DMS153 treated with DMSO at 0.1 percent for 48 hours (cell line): ENCODE measurements at regions not wholly inside any gene's neighbourhood (a gene's known extent, or its start where the extent isn't known, plus 50 kb on each side); places are given as distances from the start of the nearest gene placed in this dataset.

Source experiments
- DNase-seq: peaks from one replicate; lab custom pipeline; 2025; ENCODE audit not compliant: unreplicated experiment; lab: John Stamatoyannopoulos, UW

DNA sequence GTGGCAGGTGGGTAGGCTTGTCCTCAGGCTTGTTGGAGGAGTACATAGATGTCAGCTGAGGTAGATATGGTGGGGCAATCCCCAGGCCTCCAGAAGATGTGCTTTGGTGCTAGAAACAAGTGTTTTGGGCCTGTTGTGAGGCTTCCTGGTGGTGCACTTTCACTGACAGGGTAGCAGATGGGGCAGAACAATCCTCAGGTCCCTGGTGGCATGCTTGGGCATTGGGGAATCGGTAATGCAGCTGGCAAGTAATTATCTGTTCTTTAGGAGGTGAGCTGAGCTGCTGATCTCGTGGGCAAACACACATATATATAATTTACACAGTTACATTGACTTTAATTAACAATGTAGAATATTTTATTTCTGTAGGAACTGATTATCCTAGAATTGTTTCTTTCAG lies 458.7 kb downstream of the BMP2 start:
- DNase-seq = no peak

DNA sequence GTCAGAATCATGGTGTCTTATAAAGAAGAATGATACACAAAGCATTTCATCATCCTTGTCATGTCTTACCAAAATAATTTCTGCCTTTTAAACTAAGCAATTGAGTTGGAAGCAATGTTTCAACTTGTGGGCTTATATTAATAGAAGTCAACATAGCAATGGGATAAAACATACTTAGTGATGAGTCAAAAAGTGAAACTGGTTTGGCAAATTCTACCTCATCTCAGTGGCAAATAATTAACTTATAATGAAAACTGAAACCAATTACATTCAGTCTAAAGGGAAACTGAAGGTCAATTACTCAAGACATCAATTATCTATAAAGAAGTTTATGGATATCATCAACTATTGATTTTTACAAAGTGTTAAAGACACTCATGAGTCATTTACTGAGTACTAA lies 463.8 kb downstream of the BMP2 start:
- no peak for DNase-seq

DNA sequence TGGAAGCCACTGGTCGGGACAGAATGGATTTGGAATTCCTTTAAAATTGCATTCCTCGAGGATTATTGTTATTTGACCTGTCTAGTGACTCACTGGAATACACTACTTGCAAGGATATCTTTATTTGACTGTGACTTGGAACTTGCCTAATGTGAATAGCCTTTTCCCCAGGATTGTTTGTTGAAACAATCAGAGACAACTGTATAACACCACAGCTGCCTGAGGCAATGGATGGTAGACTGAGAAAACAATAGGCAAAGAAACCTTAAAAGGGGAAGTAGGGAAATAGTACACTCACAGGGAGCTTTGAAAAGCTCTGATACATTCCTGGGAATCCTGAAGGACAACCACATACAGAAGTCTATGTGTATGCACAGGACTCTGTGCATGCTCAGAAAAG lies 465.3 kb downstream of the BMP2 start:
- no peak for DNase-seq

DNA sequence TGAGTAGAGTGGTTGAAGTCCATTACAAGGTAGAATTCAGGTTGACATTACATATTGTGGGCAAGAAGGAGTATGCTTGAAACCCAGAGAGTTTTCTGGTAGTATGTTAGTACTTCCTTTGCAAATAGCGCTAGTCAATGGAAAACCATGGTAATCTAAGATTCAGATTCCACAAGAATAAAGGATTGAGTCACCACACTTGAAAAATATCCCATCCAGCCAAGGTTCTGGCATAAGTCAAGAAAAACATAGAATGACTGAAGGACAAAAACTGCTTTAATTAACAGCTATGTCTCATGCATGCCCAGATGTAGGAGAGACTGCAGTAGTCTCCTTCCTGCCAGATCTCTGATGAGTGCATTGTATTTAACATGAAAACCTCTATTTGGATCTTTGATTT lies 469.8 kb downstream of the BMP2 start:
- DNase-seq = no peak

DNA sequence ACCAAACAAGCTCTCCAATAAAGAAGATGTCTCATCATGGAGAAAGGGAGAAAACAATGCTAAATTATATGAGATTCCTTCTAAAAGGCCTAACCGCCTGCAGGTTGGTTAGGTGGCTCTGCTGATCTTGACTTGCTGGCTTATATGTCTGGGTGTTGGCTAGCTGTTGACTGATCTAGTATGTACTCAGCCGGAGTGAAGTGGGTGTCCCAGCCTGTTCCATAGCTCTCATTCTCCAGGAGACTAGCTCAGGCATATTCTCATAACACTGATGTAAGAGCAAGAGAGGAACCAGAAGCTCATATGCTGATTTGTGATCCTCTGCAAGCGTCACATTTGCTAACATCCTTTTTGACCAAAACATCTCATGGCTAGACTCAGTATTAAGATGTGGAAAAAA lies 473.0 kb downstream of the BMP2 start:
- DNase-seq = no peak

DNA sequence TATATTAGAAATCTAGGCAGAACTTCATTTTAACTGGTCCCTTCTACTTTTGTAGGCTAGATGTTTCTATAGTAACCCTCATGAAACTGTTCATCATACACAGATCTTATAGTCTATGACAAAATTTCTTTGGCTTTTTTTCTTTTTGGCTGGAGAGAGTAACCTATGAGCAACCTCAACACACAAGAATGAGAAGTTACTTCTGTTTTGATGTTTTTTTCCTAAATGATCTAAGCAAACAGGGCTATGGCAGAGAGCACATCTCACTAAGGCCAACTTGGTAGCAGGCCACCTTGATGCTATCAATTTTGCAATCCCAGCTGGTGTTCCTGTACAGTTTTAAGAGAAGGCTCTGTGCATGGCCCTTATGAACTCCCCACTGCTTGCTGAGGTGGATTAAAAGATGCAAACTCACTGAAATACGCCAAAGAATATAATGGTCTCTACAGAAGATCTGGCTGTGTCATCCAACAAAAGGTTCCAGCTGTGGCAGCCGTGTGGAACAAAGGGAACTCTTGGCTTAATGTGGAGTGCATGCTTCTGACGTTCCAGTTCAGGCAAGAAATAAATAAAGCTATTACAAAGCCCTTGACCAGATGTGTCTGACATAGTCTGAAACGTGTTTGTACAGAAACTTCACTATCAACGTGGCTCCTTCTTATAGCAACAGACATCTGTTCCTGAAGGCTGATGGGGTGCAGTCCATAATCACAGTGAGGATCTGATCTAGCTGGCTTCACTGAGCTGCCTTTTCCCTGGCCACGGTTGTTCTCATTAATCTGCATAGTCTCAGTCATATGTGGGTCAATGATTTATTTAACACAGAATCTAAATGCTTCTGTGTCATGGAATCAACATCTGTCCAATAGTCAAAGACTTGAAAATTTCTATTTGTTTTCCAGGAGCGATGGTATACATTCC lies 481.1 kb downstream of the BMP2 start:
- no peak for DNase-seq

DNA sequence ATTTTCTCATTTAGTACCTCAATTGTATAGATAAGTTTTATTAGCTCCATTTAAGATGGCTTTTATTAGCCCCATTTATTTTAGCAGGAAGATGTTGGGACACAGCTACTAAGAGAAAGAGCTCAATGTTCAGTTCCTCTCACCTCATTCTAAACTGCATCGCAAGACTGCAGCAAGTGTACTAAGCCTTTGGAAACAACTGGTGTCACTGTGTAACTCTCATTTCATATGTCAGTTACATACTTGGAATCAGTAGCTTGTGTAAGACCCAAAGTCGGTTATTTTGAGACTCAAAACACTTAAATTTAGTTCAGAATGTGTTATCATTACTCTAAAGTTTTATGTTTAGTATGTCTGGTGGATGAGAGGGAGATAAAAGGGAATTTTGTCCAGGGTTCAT lies 482.9 kb downstream of the BMP2 start:
- no peak for DNase-seq

DNA sequence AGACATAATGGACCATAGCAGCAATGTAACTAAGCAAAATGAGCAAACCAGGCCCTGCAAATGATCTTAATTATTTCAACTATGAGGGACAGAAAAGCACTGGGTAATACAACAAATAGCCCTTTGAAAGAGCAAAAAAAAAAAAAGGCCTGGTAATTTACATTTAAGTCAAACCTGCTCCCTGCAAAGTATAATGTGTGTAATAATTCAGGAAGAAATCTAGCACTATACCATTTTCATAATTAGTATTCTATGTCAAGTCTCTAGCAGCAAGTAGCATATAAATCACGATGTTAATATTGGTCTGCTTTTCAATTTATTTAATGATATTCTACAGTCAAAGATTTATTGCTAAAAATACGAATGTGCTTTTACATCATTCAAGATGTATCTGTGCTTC lies 489.6 kb downstream of the BMP2 start:
- DNase-seq = no peak

DNA sequence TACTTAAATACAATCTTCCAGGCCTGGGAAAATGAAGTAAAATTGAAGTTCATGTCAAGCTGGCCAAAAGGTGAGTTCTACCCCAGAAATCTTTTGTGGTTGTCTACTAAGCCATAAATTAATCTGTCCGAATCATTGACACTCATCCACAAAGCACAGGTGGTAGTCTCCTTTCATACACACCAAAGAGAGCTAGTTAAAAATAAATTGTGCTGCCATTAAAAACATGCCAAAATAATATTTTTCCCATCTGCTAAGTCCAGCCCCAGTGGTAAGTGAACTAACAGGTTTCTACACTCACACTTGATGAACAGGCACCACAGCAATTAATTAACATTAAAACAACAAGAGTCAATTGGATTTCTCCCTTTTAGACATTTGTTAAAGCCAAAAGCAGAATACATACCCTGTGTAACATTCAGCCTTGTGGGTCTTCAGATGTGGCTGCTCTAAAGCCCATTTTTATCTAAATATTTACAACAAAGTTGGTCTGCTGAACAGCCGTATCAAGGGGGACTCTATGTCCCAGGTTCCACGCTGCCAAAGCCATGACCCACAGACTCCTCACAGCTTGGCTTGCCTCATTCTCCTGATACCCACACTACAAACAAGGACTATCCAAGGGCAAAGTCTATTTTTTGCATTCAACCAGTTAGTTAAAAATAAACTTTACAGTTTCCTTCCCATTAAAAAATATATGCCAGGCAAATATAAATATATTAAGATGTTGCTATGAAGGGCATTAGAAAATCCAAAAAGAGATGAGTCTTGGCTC lies 490.4 kb downstream of the BMP2 start:
- no peak for DNase-seq

DNA sequence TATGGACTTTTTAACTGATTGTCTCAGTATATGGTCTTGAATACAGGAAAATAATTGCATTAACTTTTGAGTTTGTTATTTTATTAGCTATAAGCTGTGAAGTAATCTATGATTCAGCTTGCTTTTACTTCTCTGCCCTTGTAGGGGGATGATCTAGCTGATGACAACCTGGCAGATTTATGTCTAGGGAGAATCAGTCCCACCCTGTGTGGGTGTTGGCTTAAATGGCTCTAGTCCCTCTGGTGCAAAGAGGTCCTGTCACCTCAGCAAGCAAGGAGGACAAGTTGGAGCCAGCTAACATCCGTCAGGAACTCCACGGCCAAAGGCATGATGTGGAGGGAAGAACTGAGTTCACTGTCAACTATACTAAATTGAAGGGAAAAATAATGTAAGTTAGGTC lies 495.3 kb downstream of the BMP2 start:
- no peak for DNase-seq

DNA sequence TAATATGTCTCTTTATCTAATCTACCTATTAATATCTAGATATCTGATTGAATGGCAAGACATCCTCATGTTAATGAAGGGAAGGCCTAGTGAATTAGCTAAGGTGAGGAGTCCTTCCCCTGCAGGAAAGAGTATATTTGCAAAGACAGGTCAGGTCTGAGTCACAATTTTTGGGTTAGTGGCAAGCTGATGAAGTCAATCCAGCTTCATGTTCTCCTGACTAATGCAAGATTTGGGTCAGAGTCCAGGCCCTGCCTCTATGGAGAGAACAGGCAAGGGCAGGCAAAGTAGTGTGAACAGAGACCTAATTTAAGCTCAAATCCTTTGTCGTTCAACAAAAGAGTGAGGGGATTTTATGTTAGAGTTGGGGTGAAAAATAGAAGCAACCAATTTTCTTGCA lies 496.7 kb downstream of the BMP2 start:
- no peak for DNase-seq

DNA sequence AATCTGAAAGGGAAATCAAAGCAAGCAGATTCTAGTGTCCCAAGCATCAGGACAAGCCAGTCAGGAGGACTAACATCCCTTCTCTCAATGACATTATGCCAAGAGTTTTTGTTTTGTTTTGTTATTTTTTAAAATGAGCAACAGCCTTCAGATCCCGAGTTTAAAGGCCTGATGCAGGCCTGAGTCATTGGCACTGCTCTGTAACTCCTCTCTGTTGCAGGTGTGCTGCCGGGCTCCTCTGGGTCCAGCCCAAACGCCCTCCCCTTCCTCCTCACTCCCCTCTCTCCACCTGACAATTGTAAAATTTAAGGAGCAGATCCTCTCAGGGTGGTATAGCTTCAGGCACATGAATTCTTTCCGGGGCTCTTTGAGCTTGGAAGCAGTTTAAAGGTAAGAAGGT lies 502.0 kb downstream of the BMP2 start:
- no peak for DNase-seq

DNA sequence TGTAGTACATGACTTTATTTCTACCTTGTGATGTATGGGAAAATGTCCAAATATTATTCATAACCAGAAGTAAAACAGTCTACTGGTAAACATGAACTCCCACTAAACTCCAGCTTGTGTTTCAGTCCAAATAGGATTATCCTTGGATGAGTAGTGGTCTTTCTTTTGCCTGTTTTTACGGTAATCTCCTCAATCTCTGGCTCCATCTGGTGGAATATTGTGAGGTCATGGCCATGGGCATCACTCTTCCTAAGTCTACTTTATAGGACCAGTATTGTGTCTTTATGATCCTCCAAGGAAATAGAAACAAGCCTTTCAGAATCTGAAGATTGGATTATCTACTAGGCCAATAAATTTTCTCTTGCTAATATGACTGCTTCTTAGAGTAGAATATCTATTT lies 505.0 kb downstream of the BMP2 start:
- peak; percentile 10 for DNase-seq

DNA sequence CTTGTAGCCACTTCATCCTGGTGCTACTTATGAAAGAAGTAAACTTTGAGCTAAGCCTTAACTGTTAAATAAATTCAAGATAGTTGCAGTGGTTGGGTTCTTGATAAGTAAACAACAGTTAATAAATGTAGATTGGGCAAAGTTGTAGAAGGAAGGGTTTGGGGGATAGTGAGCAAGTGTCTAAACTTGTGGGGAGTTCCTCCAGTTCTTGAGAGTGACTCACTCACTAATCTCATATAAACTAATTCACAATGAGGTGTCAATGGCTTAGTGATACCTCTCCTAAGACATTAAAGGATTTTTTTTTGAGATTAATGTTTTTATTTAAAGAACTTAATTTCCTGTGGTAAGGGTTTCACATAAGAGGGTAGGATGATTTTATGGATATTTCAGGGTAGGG lies 507.4 kb downstream of the BMP2 start:
- DNase-seq = no peak

DNA sequence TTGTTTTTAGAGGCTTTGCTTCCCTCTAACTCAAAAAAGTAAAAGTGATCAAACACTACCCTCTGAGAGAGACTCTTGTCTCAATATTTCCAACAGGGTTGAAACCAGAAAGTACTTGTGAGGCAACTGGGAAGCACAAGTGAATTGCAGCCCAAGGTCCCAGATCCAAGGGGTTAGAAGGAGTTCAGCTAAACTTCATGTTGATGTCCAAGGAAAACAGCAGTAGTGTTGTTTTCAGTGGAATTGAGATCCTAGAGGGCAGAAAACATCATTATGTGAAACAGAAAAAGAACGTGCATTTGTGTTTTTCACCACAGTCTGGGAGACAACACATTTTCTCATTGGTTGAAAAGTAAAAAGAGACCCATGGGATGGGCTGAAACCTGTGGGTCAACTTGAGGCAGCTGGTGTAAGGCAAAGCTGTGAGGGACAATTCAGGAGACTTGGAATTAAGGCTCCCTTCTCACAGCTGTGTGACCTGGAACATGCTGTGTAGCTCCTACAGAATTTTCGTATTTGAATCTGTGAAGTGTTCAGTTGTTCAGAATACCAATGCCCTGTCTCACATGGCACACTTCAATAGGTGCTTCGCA lies 508.3 kb downstream of the BMP2 start:
- DNase-seq = no peak

DNA sequence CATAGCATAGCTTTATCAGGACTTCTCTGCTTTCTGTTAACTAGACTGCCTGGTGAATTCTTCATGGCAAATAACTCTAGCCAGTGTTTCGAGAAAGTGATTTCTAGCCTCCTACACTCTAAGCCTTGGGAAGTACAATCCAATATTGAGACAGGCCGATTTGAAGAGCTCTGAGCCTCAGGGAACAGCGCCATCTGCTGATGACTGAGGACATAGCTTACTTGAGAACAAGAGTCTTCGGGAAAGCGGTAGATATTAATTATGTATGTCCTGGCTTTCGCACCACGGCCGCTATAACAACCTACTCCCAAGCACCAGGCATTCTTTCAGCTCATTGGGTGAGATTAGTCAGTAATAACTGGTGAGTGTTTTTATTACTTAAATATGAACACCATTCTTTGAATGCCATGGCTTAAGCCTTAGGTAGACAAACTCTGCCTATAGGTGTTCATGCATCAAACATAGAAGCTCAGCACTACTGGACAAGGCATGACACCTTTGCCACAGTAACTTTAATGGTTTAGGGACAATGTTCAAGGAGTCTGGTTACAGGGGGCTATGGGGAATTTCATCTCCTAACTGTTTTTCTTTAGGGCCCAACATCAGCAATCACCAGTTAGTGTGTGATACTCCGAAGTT lies 518.6 kb downstream of the BMP2 start:
- DNase-seq = peak; percentile 78

DNA sequence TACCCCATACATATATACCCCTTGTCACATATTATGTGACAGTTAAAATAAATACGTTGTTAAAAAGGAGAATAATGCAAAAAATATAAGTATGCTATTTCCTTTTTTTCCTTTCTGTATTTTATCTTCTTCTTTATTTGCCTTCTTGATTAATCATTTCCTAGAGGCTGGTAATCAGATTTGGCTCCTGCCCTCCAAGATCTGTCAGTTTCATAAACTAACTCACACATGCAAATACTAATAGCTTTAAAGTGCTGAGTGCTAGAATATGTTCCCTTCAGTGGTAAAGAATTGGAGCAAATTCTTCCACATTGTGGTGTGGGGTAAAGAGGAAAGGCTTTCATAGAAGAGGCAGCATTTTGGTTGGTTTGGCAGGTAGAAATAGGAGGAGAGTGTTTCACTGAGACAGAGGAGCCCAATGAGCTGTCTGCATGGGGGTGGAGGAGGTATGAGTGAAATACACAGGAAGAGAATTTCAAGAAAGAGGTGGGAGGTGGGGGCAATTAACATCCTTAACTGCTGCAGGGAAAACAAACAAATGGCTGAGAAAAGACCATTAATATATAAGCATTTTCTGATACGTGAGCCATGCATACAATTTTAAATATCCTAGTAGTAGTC lies 523.9 kb downstream of the BMP2 start:
- no peak for DNase-seq

DNA sequence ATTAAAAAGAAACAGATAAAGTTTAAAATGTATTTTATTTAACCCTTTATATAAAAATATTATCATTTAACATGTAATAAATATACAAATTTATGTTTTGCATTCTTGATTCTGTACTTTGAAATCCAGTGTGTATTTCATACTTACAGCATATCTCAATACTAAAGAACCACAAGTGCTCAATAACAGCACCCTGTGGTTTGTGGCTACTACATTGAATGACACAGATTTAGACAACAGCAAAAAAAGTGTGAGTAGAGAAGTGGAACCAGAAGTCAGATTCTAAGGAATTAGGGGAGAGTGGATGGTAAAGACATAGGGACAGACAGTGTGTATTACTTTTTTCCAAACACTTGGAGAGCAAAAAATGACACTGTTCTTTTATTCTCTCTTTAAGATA lies 524.5 kb downstream of the BMP2 start:
- DNase-seq = no peak

DNA sequence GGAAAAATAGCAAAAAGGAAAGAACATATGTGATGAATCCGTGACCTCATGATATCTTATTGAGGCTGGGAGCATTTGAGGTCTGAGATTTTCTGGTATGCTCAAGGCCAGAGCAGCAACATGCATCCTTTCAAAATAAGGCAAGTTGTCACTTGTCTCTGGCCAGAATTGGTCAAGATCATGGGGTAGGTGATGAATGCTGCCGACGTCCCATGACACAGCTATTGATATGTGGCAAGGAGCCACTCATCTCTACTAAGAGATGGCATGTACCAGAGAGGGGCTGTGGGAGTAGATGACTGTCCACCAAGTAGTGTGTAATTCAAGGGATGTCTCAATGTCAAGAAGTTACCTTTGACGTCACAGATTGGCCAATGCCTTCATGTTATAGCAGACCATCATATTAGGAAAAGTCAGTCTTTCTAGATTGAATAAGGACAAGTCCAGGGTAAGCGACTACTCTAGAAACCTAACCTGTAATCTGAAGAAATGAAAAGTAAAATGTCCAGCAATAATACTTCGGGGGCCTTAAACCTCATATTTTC lies 527.4 kb downstream of the BMP2 start:
- no peak for DNase-seq

DNA sequence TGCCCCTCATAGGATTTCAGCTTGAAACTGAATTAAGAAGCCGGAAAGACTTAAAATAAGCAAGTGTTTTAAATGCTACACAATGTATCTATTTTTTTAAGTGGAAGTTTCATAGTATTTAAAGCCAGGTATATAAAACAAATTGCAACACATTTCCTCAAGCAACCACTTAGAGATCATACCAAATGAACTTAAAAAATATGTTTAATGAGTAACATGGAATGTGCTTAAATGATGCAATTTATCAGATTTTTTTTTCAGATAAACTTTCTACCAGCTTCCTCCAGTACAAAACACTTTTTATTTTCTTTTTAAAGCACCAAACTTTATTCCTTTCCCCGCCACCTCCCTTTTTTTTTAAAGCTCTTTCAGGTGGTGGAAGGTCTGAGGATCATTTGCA lies 534.3 kb downstream of the BMP2 start:
- DNase-seq = no peak

DNA sequence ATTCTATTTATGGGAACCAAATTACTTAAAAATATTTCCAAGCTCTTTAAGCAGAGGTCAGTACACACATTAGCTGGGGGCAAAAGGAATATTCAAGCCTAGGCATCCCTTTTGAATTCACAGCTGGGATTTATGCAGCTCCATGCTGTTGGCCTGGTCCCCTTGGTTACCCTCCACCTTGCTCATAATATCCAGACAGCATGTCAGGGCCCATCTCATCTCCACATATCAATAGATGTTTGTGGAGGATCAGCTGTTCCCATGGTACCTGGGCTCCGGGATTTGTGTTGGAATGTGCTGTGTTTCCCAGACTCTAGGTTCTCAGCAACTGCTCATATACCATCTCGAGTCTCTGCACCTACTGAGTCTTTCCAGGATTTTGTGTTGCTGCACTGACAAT lies 534.8 kb downstream of the BMP2 start:
- DNase-seq = no peak
